ENCODE measurements at regions not wholly inside any gene's neighbourhood (a gene's known extent, or its start where the extent isn't known, plus 50 kb on each side); places are given as distances from the start of the nearest gene placed in this dataset.

DNA sequence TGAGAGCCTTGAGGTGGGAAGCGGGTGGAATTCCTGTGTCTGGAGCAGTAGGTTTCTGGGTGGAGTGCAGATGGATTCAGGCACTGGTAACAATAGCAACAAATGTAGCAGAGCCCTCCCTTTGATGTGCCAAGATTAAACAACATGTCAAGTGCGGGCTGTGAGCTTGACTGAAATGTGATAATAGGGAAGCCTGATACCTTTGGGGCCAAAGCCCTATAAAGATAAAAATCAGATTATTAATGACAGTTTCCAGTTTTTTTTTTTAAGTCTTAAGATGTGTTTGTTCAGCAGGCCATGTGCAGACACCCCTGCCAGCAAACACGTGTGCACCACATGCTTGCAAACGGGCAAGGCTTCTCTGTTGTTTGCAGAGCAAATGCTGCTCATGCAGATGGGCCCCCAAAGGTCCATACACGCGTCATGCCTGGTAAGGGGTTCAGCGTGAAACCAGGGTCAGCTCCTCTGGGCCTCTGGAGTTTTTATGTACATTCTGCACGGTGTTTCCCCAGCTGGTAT lies 193.2 kb downstream of the GADD45G start:
- no peak for TF ChIP-seq FOXM1 (IDR thresholded peaks at IDR 0.05; ENCODE audit: borderline replicate concordance, low read depth)
- TF ChIP-seq RAD21 (IDR thresholded peaks at IDR 0.05; ENCODE audit: low read depth), result no peak
- TF ChIP-seq TCF12 (IDR thresholded peaks at IDR 0.05; ENCODE audit: low read depth), result no peak
- TF ChIP-seq ZBTB7A (IDR thresholded peaks at IDR 0.05; ENCODE audit: low read depth), result no peak
- no peak for TF ChIP-seq EGR1 (IDR thresholded peaks at IDR 0.05)
- TF ChIP-seq TAF1 (IDR thresholded peaks at IDR 0.05; ENCODE audit: low read depth), result no peak
- TF ChIP-seq TEAD4 (IDR thresholded peaks at IDR 0.05), result no peak
- TF ChIP-seq NFIC (IDR thresholded peaks at IDR 0.05), result no peak
- no peak for TF ChIP-seq CEBPB (IDR thresholded peaks at IDR 0.05)
- TF ChIP-seq, protein P1, sequence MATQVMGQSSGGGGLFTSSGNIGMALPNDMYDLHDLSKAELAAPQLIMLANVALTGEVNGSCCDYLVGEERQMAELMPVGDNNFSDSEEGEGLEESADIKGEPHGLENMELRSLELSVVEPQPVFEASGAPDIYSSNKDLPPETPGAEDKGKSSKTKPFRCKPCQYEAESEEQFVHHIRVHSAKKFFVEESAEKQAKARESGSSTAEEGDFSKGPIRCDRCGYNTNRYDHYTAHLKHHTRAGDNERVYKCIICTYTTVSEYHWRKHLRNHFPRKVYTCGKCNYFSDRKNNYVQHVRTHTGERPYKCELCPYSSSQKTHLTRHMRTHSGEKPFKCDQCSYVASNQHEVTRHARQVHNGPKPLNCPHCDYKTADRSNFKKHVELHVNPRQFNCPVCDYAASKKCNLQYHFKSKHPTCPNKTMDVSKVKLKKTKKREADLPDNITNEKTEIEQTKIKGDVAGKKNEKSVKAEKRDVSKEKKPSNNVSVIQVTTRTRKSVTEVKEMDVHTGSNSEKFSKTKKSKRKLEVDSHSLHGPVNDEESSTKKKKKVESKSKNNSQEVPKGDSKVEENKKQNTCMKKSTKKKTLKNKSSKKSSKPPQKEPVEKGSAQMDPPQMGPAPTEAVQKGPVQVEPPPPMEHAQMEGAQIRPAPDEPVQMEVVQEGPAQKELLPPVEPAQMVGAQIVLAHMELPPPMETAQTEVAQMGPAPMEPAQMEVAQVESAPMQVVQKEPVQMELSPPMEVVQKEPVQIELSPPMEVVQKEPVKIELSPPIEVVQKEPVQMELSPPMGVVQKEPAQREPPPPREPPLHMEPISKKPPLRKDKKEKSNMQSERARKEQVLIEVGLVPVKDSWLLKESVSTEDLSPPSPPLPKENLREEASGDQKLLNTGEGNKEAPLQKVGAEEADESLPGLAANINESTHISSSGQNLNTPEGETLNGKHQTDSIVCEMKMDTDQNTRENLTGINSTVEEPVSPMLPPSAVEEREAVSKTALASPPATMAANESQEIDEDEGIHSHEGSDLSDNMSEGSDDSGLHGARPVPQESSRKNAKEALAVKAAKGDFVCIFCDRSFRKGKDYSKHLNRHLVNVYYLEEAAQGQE (IDR thresholded peaks at IDR 0.05; ENCODE audit: low read depth), result no peak
- TF ChIP-seq, protein P2, sequence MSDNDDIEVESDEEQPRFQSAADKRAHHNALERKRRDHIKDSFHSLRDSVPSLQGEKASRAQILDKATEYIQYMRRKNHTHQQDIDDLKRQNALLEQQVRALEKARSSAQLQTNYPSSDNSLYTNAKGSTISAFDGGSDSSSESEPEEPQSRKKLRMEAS (IDR thresholded peaks at IDR 0.05), result no peak
- TF ChIP-seq, protein P3, sequence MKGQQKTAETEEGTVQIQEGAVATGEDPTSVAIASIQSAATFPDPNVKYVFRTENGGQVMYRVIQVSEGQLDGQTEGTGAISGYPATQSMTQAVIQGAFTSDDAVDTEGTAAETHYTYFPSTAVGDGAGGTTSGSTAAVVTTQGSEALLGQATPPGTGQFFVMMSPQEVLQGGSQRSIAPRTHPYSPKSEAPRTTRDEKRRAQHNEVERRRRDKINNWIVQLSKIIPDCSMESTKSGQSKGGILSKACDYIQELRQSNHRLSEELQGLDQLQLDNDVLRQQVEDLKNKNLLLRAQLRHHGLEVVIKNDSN (IDR thresholded peaks at IDR 0.05), result no peak
- TF ChIP-seq YY1 (IDR thresholded peaks at IDR 0.05; ENCODE audit: low read depth), result no peak
- no peak for TF ChIP-seq CREB1 (IDR thresholded peaks at IDR 0.05; ENCODE audit: low read depth)
- TF ChIP-seq EP300 (IDR thresholded peaks at IDR 0.05; ENCODE audit: borderline replicate concordance), result no peak

DNA sequence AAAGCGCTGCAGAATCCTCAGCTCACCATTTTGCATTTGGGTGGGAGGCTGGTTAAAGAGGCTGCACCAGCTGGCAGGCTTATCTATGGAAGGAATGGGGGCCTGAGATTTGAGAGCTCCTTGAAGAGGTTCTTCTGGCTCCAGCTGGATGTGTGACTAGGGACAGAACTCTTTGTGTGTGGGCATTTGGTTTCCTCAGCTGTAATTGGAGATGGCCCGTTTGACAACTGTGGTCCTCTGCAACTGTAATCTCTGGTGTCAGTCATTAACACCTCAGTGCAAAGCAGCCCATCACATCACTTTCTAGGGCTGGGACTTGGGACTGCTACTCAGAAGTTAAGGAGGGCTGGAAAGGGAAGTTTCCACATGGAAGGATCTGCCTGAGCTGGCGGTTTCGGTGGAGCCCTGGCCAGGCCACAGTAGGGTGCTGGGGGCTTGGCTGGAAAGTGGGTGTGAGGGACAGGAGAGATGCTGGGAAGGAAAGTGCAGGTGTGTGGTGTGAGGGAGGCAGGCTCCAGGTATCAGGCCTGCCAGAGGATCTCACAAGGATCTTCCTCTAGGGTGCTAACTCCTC lies 193.8 kb downstream of the GADD45G start:
- TF ChIP-seq, protein P2 (IDR thresholded peaks at IDR 0.05), result no peak
- TF ChIP-seq EP300 (IDR thresholded peaks at IDR 0.05; ENCODE audit: borderline replicate concordance), result no peak
- TF ChIP-seq FOXM1 (IDR thresholded peaks at IDR 0.05; ENCODE audit: borderline replicate concordance, low read depth), result no peak
- no peak for TF ChIP-seq NFIC (IDR thresholded peaks at IDR 0.05)
- no peak for TF ChIP-seq TEAD4 (IDR thresholded peaks at IDR 0.05)
- no peak for TF ChIP-seq EGR1 (IDR thresholded peaks at IDR 0.05)
- no peak for TF ChIP-seq ZBTB7A (IDR thresholded peaks at IDR 0.05; ENCODE audit: low read depth)
- no peak for TF ChIP-seq YY1 (IDR thresholded peaks at IDR 0.05; ENCODE audit: low read depth)
- TF ChIP-seq, protein P3 (IDR thresholded peaks at IDR 0.05), result no peak
- TF ChIP-seq TAF1 (IDR thresholded peaks at IDR 0.05; ENCODE audit: low read depth), result no peak
- TF ChIP-seq, protein P1 (IDR thresholded peaks at IDR 0.05; ENCODE audit: low read depth), result no peak
- no peak for TF ChIP-seq CEBPB (IDR thresholded peaks at IDR 0.05)
- no peak for TF ChIP-seq TCF12 (IDR thresholded peaks at IDR 0.05; ENCODE audit: low read depth)
- no peak for TF ChIP-seq CREB1 (IDR thresholded peaks at IDR 0.05; ENCODE audit: low read depth)
- TF ChIP-seq RAD21 (IDR thresholded peaks at IDR 0.05; ENCODE audit: low read depth), result no peak

DNA sequence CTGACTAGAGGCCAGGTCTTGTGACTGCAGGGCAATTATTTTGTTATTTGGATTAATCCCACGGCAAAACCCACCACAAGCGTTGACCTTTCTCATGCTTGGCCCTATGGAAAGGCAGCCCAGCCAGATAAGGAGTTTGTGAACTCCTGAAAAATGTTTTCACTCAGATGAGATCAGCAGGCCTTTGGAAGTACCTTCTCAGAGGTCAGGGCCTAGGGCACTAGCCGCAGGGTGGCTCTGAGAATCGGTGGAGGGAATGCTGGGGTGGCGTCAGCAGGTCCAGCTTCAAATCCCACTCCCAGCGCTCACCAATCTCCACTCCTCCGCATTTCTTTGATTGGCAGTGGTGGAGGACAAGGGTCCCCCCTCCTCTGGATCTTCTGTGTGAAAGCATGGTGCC lies 194.4 kb downstream of the GADD45G start:
- no peak for TF ChIP-seq CEBPB (IDR thresholded peaks at IDR 0.05)
- TF ChIP-seq, protein P1 (IDR thresholded peaks at IDR 0.05; ENCODE audit: low read depth), result no peak
- TF ChIP-seq RAD21 (IDR thresholded peaks at IDR 0.05; ENCODE audit: low read depth), result no peak
- TF ChIP-seq FOXM1 (IDR thresholded peaks at IDR 0.05; ENCODE audit: borderline replicate concordance, low read depth), result no peak

DNA sequence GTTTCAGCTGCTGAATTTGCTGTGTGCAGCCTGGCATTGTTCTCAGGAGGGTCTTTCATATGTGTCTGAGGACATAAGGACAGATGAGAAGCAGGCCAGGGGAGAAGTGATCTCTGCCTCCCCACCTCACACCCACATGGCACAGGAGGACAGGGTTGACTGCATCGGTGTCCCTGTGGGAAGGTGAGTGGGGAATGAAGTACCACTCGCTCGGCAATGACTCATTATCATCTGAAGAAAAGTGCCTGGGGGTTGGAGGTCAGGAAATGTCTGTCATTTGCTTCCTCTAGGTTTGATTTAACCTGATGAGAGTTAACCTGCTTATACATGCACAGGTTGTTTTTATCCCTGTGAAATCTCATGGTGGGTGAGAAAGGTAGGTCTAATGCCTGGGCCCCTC lies 195.0 kb downstream of the GADD45G start:
- TF ChIP-seq YY1 (IDR thresholded peaks at IDR 0.05; ENCODE audit: low read depth) (no peak), CREB1 (IDR thresholded peaks at IDR 0.05; ENCODE audit: low read depth) (no peak), CEBPB (IDR thresholded peaks at IDR 0.05) (no peak), RAD21 (IDR thresholded peaks at IDR 0.05; ENCODE audit: low read depth) (no peak), TEAD4 (IDR thresholded peaks at IDR 0.05) (no peak), EGR1 (IDR thresholded peaks at IDR 0.05) (no peak), ZBTB7A (IDR thresholded peaks at IDR 0.05; ENCODE audit: low read depth) (no peak), TCF12 (IDR thresholded peaks at IDR 0.05; ENCODE audit: low read depth) (no peak), FOXM1 (IDR thresholded peaks at IDR 0.05; ENCODE audit: borderline replicate concordance, low read depth) (no peak), NFIC (IDR thresholded peaks at IDR 0.05) (no peak), TAF1 (IDR thresholded peaks at IDR 0.05; ENCODE audit: low read depth) (no peak), EP300 (IDR thresholded peaks at IDR 0.05; ENCODE audit: borderline replicate concordance) (no peak)
- TF ChIP-seq, protein P1 (IDR thresholded peaks at IDR 0.05; ENCODE audit: low read depth), result no peak
- TF ChIP-seq, protein P2 (IDR thresholded peaks at IDR 0.05), result no peak
- TF ChIP-seq, protein P3 (IDR thresholded peaks at IDR 0.05), result no peak
